CD4-positive, alpha-beta T cell treated with Interleukin-15 for 4 hours (primary cell): ENCODE measurements at regions not wholly inside any gene's neighbourhood (a gene's known extent, or its start where the extent isn't known, plus 50 kb on each side); places are given as distances from the start of the nearest gene placed in this dataset.

Experiments used
- DNase-seq: peaks from one replicate; pipeline ENCODE4 v3.0.0-alpha.2; 2020; ENCODE audit warnings: low spot score

DNA sequence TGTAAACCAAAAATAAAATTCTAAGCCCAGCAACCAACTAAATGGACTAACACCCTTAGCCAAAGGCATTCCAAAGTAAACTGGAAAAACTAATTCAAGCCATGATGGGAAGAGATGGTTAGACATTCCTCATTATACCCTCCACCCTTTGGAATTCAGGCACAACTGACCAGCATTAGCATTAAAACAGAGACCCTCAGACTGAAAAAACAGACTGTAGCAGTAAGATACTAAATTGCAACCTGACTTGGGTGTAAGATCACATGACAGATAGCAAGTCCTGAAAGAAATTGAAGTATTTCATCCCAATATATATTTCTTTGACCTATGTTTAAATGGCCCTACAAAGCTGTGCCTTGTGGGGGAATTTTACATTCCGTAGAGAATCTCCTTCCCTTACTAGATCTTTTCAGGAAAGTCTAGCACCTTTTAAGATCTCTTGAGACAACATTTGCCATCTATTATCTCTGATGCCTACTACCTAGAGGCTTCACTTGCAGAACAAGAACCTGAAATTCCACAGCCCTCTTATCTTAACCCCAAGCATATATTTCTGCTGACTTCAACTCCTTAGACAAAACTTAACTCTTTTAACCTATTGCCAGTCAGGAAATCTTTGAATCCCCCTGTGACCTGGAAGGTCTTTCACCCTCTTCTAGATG is 750.2 kb upstream of the IGFBP3 start:
- DNase-seq: no peak

- DNase-seq: no peak
Measured at GRCh38 chr7:46669028-46669427, 748.0 kb upstream of the IGFBP3 start.

DNA sequence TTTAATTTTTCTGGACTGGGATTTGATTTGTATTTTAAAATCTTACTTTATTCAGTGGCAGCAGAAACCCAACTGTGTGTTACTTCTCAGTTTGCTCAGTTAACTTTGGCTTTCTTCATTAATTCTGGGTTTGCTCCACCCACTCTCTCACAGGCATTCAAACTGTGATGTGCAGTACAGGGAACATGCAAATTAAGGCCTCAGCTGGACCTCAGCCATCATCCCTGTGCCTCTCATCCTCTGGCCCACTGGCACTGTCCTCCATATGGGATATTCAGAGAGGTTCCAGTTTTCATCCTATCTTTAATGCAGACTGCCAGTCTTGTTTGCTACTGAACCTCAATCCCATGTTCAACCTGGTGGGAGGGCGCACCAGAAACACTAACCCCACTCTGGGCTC is 743.4 kb upstream of the IGFBP3 start:
- DNase-seq: no peak

GRCh38 chr7:46663025-46663424 is 742.0 kb upstream of the IGFBP3 start:
- no peak for DNase-seq

DNA sequence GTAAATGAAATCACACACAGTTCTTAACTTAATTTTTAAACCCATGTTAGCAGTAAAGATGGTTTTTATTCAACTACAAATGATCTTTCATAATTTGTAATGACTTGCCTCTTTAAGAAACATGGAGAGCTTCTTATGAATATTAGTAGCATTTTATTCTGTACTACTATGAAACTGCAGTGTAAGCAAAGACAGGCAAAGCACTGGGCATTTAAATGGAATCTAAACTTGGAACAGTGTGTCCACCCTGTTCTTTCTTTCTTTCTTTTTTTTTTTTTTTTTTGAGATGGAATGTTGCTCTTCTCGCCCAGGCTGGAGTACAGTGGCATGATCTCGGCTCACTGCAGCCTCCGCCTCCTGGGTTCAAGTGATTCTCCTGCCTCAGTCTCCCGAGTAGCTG is 740.4 kb upstream of the IGFBP3 start:
- DNase-seq: no peak

- DNase-seq: no peak
Measured at GRCh38 chr7:46660402-46660980, 739.4 kb upstream of the IGFBP3 start.

GRCh38 chr7:46658281-46658680 is 737.2 kb upstream of the IGFBP3 start:
- no peak for DNase-seq

DNA sequence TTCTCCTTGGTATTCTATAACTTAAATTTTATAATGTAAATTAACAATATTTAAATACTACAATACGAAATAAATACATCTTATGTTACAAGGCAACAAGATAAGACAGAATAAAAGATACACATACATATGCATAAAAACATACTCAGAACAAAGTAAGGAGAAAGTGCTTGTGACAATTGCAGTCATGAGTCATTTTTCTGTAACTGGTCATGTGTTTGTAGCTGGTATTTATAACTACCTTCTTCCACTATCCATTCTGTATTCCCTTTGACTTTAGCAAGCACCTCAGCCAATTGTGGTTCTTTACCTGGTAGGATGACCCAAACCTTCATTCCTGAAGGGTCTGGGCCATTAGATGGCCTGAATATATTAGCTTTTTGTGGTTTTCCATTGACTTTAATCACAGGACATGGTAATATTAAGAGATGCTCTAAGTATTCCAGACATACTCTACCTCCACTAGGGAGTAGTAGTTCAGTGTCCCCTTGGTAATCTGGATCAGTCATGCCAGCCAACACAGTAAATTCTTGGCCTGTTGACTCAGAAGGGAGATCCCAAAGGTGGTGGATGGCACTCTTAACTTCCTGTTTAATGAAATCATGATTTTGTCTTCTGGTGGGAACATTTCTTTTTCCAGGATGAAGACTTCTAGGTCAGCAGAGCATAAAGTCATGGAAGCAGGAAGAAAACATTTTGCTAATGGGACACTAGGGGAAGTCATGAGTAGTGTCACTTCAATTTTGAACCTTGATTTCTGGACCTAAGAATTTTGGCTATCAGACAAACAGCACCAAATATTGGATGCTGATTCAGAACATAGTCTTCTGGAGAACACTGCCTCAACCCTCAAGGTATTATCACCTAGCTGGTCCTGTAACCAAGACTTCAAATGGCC is 733.7 kb upstream of the IGFBP3 start:
- DNase-seq: no peak

DNA sequence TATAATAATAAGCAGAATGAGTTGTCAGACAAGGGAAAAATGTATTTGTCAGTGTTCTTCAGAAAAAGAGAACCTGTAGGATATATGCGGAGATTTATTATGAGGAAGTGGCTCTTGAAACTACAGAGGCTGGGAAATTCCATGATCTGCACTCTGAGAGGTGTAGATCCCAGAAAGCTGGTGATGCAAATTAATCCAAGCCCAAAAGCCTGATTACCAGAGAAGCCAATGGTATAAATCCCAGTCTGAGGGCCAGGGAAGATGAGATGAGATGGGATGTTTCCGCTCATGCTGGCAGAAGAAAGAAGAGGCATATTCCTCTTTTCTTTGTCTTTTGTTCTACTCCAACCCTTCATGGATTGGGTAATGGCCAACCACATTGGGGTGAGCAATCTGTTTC is 732.8 kb upstream of the IGFBP3 start:
- no peak for DNase-seq

DNA sequence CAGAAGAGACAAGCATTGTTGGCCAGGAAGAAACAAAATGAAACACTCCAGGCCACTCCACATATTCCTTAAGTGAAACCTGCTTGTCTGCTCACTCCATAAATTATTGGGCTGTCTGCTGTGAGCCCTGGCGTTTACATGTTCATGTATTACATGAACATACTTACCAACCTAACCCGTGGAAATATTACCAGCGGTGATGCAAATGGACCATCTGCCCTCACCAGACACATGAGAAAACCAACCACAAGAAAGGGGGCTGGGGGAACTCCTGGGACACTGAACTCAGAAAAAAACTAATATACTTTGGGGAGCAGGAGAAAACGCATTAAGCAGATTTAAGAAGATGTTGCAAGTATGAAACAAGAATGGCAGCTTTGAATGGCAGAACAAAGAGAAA is 731.2 kb upstream of the IGFBP3 start:
- no peak for DNase-seq

DNA sequence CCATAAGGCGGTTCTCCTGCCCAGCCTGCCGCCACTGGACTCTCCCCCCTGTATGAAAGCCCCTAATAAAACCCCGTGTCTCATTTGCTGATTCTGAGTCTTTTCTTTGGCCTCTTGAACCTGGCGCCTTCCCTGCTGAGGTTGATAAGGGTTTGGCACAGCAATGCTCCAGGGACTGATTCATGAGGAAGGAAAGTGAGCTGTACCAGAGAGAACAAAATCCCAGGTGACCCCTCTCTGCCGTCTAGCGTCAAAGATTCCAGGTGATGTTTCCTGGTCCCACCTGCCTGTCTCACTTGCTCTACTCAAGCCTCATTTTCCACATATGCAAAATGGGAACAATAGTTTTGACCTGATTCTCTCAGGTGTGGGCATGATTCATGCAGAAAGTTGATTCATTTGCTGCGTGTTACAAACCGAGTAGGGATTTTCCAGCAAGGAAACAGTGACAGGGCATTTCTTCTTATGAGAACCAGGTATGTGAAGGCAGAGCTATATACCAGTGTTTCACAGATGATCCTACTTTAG is 730.6 kb upstream of the IGFBP3 start:
- no peak for DNase-seq

GRCh38 chr7:46651070-46651469 is 730.0 kb upstream of the IGFBP3 start:
- DNase-seq: no peak

DNA sequence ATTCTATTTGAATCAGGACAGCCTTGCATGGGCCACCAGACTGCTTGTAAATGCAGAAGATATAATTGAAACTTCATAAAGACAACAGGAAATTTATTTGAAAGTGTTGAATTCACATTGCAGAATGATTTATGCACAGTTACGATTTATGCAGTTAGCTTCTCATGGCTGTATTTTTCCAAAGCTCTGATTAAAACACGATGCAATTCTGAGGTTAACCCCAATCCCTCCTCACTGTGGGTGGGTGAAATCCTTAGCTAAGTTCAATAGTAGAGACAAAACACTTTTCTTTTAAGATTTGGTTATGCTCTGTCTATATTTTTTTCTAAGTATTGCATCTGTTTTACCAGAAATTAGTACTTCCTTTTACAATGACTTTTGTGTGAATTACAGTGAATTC is 728.8 kb upstream of the IGFBP3 start:
- DNase-seq: no peak

DNA sequence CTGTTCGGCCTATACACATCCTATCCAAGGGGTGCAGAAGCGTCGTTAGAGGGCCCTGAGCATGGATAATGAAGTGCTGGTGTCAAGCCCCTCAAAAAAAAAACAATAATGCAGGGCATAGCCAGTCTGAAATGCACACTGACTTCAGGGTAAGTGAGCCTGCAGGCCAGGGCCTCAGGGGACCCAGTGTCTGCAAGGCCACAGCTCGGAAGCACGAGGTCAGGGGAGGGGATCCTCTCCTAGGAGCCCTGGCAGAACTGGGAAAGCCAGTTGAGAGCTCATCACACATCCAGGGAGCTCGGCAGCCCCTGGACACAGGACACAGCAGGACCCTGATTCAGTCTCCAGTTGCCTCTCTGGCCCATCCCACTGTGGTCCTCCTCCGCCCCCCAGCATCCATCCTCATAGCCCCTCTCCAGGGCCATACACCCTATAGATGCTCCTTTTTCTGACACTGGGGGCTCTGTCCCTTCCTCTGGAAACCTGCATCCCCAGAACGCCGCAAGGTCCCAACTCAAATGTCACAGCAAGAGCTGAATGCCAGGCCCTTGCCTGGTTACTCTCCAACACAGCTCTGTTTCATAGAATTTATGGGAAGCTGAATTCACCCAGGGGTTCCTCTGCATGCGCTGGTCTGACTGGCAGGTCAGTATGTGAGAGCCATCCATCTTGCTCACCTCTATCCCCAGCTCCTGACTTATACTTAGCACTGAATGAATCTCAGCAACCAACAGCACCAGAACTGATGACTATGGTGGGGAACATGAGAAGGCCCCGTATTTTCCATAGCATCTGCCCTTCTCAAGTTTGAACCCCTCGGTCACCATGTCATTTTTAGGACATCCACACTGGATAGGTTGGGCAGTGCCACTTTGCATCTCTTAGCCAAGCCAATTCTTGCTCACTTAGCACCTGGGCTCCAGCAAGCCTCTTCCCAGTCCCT is 717.0 kb upstream of the IGFBP3 start:
- DNase-seq: no peak

DNA sequence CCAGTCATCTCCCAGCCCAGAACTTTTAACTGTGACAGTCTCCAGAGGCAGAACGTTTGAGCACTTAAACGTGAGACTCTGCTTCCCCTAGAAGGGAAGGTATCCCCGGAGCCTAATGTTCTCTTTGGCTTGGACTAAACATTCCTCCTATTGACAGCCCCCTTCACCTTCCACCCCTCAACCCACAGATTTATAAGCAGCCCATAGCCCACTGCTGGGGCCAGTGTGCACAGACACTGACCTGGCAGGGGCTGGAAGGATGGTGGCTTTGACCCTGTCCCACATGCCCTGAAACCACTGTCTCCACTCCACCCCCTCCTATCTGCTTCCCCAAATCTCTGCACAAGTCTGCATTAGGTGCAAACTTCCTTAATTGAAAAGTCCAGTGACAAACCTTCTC is 715.0 kb upstream of the IGFBP3 start:
- no peak for DNase-seq

- DNase-seq: no peak
Measured at GRCh38 chr7:46633630-46634240, 712.7 kb upstream of the IGFBP3 start.

DNA sequence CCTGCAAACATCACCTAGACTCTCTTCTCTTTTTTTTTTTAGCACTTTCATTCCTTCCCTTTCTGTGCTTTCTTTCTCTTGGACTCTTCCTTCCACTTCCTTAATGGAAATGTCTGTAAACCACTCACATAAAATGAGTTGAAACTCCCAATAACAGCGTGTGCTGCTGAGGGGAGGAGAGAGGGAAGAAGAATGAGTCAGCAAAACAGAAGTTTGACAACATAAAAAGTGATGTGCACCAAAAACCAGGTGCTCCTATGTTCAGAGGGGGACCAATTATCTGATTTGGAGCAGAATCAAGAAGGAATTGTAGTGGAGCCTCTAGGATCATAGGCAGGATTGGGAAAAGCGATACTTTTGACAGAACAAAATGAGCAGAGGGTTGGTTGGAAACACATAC is 712.1 kb upstream of the IGFBP3 start:
- DNase-seq: no peak

- DNase-seq: no peak
Measured at GRCh38 chr7:46630031-46630430, 709.0 kb upstream of the IGFBP3 start.

- no peak for DNase-seq
Measured at GRCh38 chr7:46628389-46628788, 707.3 kb upstream of the IGFBP3 start.

DNA sequence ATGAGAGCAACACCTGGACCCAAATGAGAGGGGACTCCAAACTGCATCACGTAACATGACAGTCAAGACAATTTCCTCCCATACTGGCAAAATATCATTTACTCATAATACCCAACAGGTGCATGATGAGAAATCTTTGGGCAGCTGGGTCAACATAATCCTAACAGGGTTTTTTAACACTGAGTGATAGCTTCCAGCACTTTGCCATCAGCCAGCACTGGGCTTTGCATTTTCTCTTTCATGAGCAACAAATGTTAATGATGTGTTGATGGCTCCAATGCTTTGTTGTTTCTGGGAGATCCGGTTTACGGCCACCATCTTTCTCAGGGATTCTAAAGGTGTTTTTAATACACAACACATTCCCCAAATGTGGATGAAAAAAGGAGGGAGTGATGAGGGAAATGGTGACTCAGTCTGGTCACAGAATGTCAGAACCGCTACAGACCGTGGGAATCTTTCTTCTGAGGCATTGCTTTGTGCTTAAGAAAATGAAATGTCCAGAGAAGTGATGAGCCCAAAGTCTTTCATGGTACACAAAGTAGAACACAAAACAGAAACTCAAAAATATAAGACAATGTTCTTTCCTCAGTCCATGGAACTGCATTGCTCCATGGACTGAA is 705.7 kb upstream of the IGFBP3 start:
- no peak for DNase-seq

GRCh38 chr7:46626261-46626660 is 705.2 kb upstream of the IGFBP3 start:
- DNase-seq: no peak
